H9 (cell line): ENCODE measurements at regions not wholly inside any gene's neighbourhood (a gene's known extent, or its start where the extent isn't known, plus 50 kb on each side); places are given as distances from the start of the nearest gene placed in this dataset.
"Not testable (repeated sequence)": the region's sequence is repeated elsewhere in the genome, so short reads cannot be mapped to it uniquely, and the experiment has no call there.

Experiments
- DNase-seq: peaks from one replicate; pipeline ENCODE4 v3.0.0-alpha.2; 2017
- H2AFZ ChIP-seq: one replicate; pipeline ENCODE4 v1.6.1; 2013; ENCODE audit warnings: mild to moderate bottlenecking, low read length, control low read depth, moderate library complexity
- H2AK5ac ChIP-seq: 2 replicates; pipeline ENCODE4 v1.6.1; 2013; ENCODE audit warnings: low read length, control low read depth, mixed read lengths; ENCODE audit not compliant: insufficient read length
- H2BK120ac ChIP-seq: one replicate; pipeline ENCODE4 v1.6.1; 2013; ENCODE audit warnings: low read depth, mild to moderate bottlenecking, low read length, control low read depth, inconsistent platforms; ENCODE audit not compliant: poor library complexity, severe bottlenecking
- H2BK12ac ChIP-seq: 2 replicates; pipeline ENCODE4 v1.6.1; 2013; ENCODE audit warnings: low read length, control low read depth, mixed read lengths, low read depth; ENCODE audit not compliant: insufficient read length
- H2BK15ac ChIP-seq: 2 replicates; pipeline ENCODE4 v1.6.1; 2013; ENCODE audit warnings: low read depth, low read length, control low read depth
- H2BK20ac ChIP-seq: one replicate; pipeline ENCODE4 v1.6.1; 2013; ENCODE audit warnings: low read depth, mild to moderate bottlenecking, low read length, control low read depth, inconsistent platforms; ENCODE audit not compliant: poor library complexity, severe bottlenecking
- H2BK5ac ChIP-seq: 2 replicates; pipeline ENCODE4 v1.6.1; 2013; ENCODE audit warnings: low read length, control low read depth, mixed read lengths; ENCODE audit not compliant: insufficient read length
- H3K14ac ChIP-seq: 2 replicates; pipeline ENCODE4 v1.6.1; 2013; ENCODE audit warnings: low read length, control low read depth; ENCODE audit not compliant: insufficient read depth
- H3K18ac ChIP-seq: 2 replicates; pipeline ENCODE4 v1.6.1; 2013; ENCODE audit warnings: low read depth, mild to moderate bottlenecking, mixed read lengths, low read length, control low read depth; ENCODE audit not compliant: insufficient read length
- H3K23ac ChIP-seq: 2 replicates; pipeline ENCODE4 v1.6.1; 2013; ENCODE audit warnings: low read length, control low read depth, mixed read lengths, low read depth; ENCODE audit not compliant: insufficient read length
- H3K23me2 ChIP-seq: 2 replicates; pipeline ENCODE4 v1.6.1; 2013; ENCODE audit warnings: low read depth, mild to moderate bottlenecking, mixed read lengths, low read length, control low read depth; ENCODE audit not compliant: insufficient read length, poor library complexity, severe bottlenecking
- H3K27ac ChIP-seq: 2 replicates; pipeline ENCODE4 v1.5.1; 2013; ENCODE audit warnings: low read length, control low read depth, mixed read lengths, low read depth; ENCODE audit not compliant: insufficient read length
- H3K27me3 ChIP-seq: 2 replicates; pipeline ENCODE4 v1.6.1; 2013; ENCODE audit warnings: low read length, control low read depth, inconsistent platforms; ENCODE audit not compliant: insufficient read depth
- H3K4ac ChIP-seq: 2 replicates; pipeline ENCODE4 v1.6.1; 2013; ENCODE audit warnings: low read depth, mild to moderate bottlenecking, control low read depth, inconsistent platforms, low read length, moderate library complexity
- H3K4me1 ChIP-seq: 2 replicates; pipeline ENCODE4 v1.6.1; 2013; ENCODE audit warnings: low read length, control low read depth, inconsistent platforms; ENCODE audit not compliant: insufficient read depth
- H3K4me2 ChIP-seq: 2 replicates; pipeline ENCODE4 v1.6.1; 2013; ENCODE audit warnings: low read length, control low read depth, mixed read lengths; ENCODE audit not compliant: insufficient read length, insufficient read depth
- H3K56ac ChIP-seq: 2 replicates; pipeline ENCODE4 v1.6.1; 2013; ENCODE audit warnings: low read depth, mild to moderate bottlenecking, mixed read lengths, low read length, control low read depth; ENCODE audit not compliant: insufficient read length
- H3K79me1 ChIP-seq: 2 replicates; pipeline ENCODE4 v1.6.1; 2013; ENCODE audit warnings: low read depth, mild to moderate bottlenecking, moderate library complexity, low read length, control low read depth, inconsistent platforms; ENCODE audit not compliant: insufficient read depth, poor library complexity, severe bottlenecking
- H3K79me2 ChIP-seq: 2 replicates; pipeline ENCODE4 v1.6.1; 2013; ENCODE audit warnings: low read length, control low read depth, inconsistent platforms; ENCODE audit not compliant: insufficient read depth
- H3K9ac ChIP-seq: 2 replicates; pipeline ENCODE4 v1.6.1; 2013; ENCODE audit warnings: low read length, control low read depth, mixed read lengths; ENCODE audit not compliant: insufficient read length; ENCODE audit errors: extremely low read depth
- H3K9me3 ChIP-seq: one replicate; pipeline ENCODE4 v1.6.1; 2013; ENCODE audit warnings: low read depth, low read length, inconsistent platforms; ENCODE audit not compliant: control insufficient read depth
- H3T11ph ChIP-seq: one replicate; pipeline ENCODE4 v1.6.1; 2013; ENCODE audit warnings: mild to moderate bottlenecking, low read length, control low read depth, inconsistent platforms
- H4K20me1 ChIP-seq: one replicate; pipeline ENCODE4 v1.6.1; 2013; ENCODE audit not compliant: control insufficient read depth, insufficient read length, insufficient read depth
- H4K5ac ChIP-seq: 2 replicates; pipeline ENCODE4 v1.6.1; 2013; ENCODE audit warnings: low read depth, mild to moderate bottlenecking, mixed read lengths, low read length, control low read depth; ENCODE audit not compliant: insufficient read length
- H4K8ac ChIP-seq: replicated peaks from 2 replicates; pipeline ENCODE4 v1.6.1; 2013; ENCODE audit warnings: low read length, control low read depth, mixed read lengths, low read depth; ENCODE audit not compliant: insufficient read length
- H4K91ac ChIP-seq: 2 replicates; pipeline ENCODE4 v1.6.1; 2013; ENCODE audit warnings: low read depth, mild to moderate bottlenecking, moderate library complexity, mixed read lengths, low read length, control low read depth; ENCODE audit not compliant: insufficient read length
- H3K27ac Mint-ChIP-seq, 3 experiments: 2 replicates in 2 of 3; 3 replicates in 1 of 3; pipeline ENCODE4 v1.8.0; 2020 to 2021; ENCODE audit warnings: mixed read lengths in 3 of 3, mild to moderate bottlenecking in 1 of 3, moderate library complexity in 1 of 3
- H3K27me3 Mint-ChIP-seq: 2 replicates; pipeline ENCODE4 v1.8.0; 2021; ENCODE audit warnings: low read depth, mild to moderate bottlenecking, moderate library complexity, mixed read lengths
- H3K36me3 Mint-ChIP-seq, 3 experiments: 2 replicates in 2 of 3; 3 replicates in 1 of 3; pipeline ENCODE4 v1.8.0; 2020 to 2021; ENCODE audit warnings: low read depth in 3 of 3, mixed read lengths in 3 of 3; ENCODE audit not compliant: insufficient read depth in 1 of 3
- H3K4me1 Mint-ChIP-seq, 2 experiments: 2 replicates each; pipeline ENCODE4 v1.8.0; 2020; ENCODE audit warnings: mixed read lengths in 2 of 2
- H3K4me3 Mint-ChIP-seq, 2 experiments: 2 replicates in 1 of 2; 3 replicates in 1 of 2; pipeline ENCODE4 v1.8.0; 2020 to 2021; ENCODE audit warnings: mild to moderate bottlenecking in 2 of 2, mixed read lengths in 2 of 2, moderate library complexity in 1 of 2
- H3K9me3 Mint-ChIP-seq, 2 experiments: 2 replicates in 1 of 2; 3 replicates in 1 of 2; pipeline ENCODE4 v1.8.0; 2020; ENCODE audit warnings: mild to moderate bottlenecking in 2 of 2, mixed read lengths in 2 of 2, moderate library complexity in 1 of 2
- WGBS: extraction: QIAGEN DNeasy Blood & Tissue Kit; methylation state at CpG from one replicate; pipeline ENCODE4 v1.1.7; 2013; ENCODE audit warnings: missing lambda C conversion rate, low lambda C conversion rate, mixed read lengths; ENCODE audit not compliant: insufficient read length; ENCODE audit errors: extremely low coverage; 5-methylcytosine and 5-hydroxymethylcytosine counted together
- TF ChIP-seq, protein P1 (sequence below): fragments of 200-600 bp; sonication (generic); conservative IDR thresholded peaks from 3 replicates; pipeline ENCODE4 v1.8.0; 2021; ENCODE audit warnings: antibody characterized with exemption, mild to moderate bottlenecking

DNA sequence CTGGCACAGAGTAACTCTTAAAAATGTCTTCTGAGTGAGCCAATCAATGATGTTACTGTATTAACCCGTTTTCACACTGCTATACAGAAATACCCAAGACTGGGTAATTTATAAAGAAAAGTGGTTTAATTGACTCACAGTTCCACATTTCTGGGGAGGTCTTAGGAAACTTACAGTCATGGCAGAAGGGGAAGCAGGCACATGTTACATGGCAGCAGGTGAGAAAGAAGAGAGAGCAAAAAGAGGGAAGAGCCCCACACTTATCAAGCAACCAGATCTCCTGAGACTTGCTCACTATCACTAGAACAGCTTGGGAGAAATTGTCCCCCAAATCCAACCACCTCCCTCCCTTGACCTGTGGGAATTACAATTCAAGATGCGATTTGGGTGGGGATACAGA is 97.6 kb upstream of the MIR17HG start:
- Histone ChIP-seq H3K79me1 (no peaks in the 10 kb centered on the region), H3K27me3 (no peaks in the 10 kb centered on the region), H3K4me1 (no peaks in the 10 kb centered on the region), H4K91ac (no peak overlapping the region), H3K23ac (no peak overlapping the region), H3K9ac (no peak overlapping the region), H3K23me2 (no peaks in the 10 kb centered on the region), H3K18ac (no peak overlapping the region), H3K4ac (no peak overlapping the region), H3K4me2 (no peak overlapping the region), H3K56ac (no peak overlapping the region), H2BK20ac (no peak overlapping the region), H2BK120ac (no peak overlapping the region), H4K5ac (no peak overlapping the region), H3T11ph (no peak overlapping the region), H2BK15ac (no peak overlapping the region), H2AK5ac (no peak overlapping the region), H3K79me2 (no peaks in the 10 kb centered on the region), H4K8ac (no peak overlapping the region), H2AFZ (no peak overlapping the region), H2BK12ac (no peak overlapping the region), H3K14ac (no peak overlapping the region), H3K27ac (no peak overlapping the region), H2BK5ac (no peak overlapping the region), H4K20me1 (no peaks in the 10 kb centered on the region), H3K9me3 (no peaks in the 10 kb centered on the region)
- Mint-ChIP-seq H3K4me3 (no peak overlapping the region), H3K9me3 (no peaks in the 10 kb centered on the region), H3K27ac (no peak overlapping the region), H3K4me1 (peaks cover 3 to 4% of the 10 kb centered on the region in 2 experiments; a peak in 3 of 4 replicates), H3K27me3 (no peaks in the 10 kb centered on the region), H3K36me3 (no peaks in the 10 kb centered on the region)
- TF ChIP-seq, protein P1, sequence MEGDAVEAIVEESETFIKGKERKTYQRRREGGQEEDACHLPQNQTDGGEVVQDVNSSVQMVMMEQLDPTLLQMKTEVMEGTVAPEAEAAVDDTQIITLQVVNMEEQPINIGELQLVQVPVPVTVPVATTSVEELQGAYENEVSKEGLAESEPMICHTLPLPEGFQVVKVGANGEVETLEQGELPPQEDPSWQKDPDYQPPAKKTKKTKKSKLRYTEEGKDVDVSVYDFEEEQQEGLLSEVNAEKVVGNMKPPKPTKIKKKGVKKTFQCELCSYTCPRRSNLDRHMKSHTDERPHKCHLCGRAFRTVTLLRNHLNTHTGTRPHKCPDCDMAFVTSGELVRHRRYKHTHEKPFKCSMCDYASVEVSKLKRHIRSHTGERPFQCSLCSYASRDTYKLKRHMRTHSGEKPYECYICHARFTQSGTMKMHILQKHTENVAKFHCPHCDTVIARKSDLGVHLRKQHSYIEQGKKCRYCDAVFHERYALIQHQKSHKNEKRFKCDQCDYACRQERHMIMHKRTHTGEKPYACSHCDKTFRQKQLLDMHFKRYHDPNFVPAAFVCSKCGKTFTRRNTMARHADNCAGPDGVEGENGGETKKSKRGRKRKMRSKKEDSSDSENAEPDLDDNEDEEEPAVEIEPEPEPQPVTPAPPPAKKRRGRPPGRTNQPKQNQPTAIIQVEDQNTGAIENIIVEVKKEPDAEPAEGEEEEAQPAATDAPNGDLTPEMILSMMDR: no peak
- no peak for DNase-seq
- no CpG with 5 or more reads among the region's 2 CpGs for WGBS

DNA sequence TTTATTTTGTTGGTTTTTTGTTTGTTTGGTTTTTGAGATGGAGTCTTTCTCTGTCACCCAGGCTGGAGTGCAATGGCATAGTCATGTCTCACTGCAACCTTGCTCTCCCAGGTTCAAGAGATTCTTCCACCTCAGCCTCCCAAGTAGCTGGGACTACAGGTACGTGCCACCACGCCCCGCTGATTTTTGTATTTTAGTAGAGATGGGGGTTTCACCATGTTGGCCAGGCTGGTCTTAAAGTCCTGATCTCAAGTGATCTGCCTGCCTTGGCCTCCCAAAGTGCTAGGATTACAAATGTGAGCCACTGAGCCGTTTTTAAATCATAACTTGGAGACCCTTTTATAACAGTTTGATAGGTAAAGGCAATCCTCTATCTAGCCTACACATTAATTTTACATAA is 95.9 kb upstream of the MIR17HG start:
- not testable (repeated sequence) for H4K20me1 ChIP-seq, H3K27ac ChIP-seq, H3K27me3 ChIP-seq, H3K9me3 Mint-ChIP-seq, H2BK15ac ChIP-seq, H3K4me1 Mint-ChIP-seq, H3K79me1 ChIP-seq, DNase-seq, H3K27me3 Mint-ChIP-seq, H3K9me3 ChIP-seq, H3T11ph ChIP-seq, H2BK20ac ChIP-seq, H4K8ac ChIP-seq, H3K9ac ChIP-seq, H3K79me2 ChIP-seq, H2BK12ac ChIP-seq, H3K36me3 Mint-ChIP-seq, H3K27ac Mint-ChIP-seq, H3K23ac ChIP-seq, H3K4me1 ChIP-seq, H3K56ac ChIP-seq, H3K4me3 Mint-ChIP-seq, H2BK5ac ChIP-seq, H3K18ac ChIP-seq, H2AK5ac ChIP-seq, H3K4me2 ChIP-seq, H4K91ac ChIP-seq, H2BK120ac ChIP-seq, H2AFZ ChIP-seq, H3K23me2 ChIP-seq, H3K4ac ChIP-seq, H3K14ac ChIP-seq, H4K5ac ChIP-seq
- WGBS: no CpG with 5 or more reads among the region's 4 CpGs
